ENCODE measurements at regions not wholly inside any gene's neighbourhood (a gene's known extent, or its start where the extent isn't known, plus 50 kb on each side); places are given as distances from the start of the nearest gene placed in this dataset.
A peak's percentile ranks its signal among the peaks of the same experiment; 100 is the strongest.

DNA sequence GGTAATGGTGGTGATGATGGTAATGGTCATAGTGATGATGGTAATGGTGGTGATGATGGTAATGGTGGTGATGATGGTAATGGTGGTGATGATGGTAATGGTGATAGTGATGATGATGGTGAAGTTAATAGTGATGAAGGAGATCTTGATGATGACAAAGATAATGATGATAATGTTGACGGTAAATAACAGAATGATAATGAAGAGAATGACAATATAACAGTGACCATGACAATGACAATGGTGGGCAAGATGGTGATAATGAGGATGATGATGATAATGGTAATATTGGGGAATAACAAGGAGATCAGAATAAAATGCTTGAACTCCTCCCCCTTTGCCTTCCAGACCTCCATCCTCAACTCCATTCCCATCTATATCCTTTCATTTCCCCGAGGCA is 233.3 kb upstream of the SFSWAP start:
- no peak for DNase-seq
- no peak for ATAC-seq
- CTCF ChIA-PET, result no interaction called here
- Mint-ChIP-seq H3K4me3 (no peak overlapping the region), H3K27me3 (no peaks in the 10 kb centered on the region), H3K27ac (no peak overlapping the region), H3K9me3 (ENCODE audit: low read depth) (no peaks in the 10 kb centered on the region), H3K36me3 (no peaks in the 10 kb centered on the region), H3K4me1 (peaks cover 4% of the 10 kb centered on the region)

DNA sequence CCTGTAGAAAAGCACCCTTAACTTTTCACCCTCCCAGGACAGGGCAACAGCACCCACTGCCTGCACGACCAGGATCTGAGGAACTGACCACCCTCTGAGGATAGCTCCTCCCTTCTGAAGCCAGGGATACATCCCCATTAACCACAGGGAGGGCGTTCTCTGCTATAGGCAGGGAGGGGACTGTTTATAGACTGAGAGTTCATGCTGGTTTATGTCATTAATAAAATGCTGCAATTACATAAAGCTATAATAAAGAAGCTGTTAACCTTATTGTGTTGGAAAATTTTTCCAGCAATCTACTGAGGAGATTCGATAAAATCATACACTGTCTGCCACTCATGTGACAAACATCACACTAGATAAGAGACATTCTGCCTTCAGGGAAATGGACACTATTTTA is 232.4 kb upstream of the SFSWAP start:
- no peak for DNase-seq
- no peaks in the 10 kb centered on the region for H3K27me3 Mint-ChIP-seq
- H3K4me3 Mint-ChIP-seq, result no peak overlapping the region
- no peak overlapping the region for H3K27ac Mint-ChIP-seq
- ATAC-seq, result no peak
- CTCF ChIA-PET, result no interaction called here
- no peaks in the 10 kb centered on the region for H3K36me3 Mint-ChIP-seq
- no peaks in the 10 kb centered on the region for H3K9me3 Mint-ChIP-seq (ENCODE audit: low read depth)
- H3K4me1 Mint-ChIP-seq, result peaks cover 4% of the 10 kb centered on the region

DNA sequence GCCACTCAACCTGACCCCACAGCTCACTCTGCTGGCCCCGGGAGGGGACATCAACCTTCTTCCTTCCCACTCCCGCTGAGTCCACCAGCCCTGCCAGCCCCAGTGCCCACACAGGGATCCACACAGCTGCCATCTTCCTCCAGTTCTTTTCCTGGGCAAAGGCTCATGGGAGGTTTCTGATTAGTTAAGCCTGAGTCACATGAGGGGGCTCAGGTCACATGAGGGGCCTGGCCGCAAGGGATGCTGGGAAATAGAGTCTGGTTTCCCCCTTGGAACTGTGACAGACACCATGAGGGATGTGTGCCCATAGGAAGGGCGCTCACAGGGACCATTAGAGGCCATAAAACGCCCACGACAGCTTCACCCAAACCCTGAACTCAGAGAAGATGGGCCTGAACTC is 228.7 kb upstream of the SFSWAP start:
- Mint-ChIP-seq H3K36me3 (no peaks in the 10 kb centered on the region), H3K27me3 (peaks cover 2% of the 10 kb centered on the region), H3K9me3 (ENCODE audit: low read depth) (no peaks in the 10 kb centered on the region), H3K27ac (no peak overlapping the region), H3K4me3 (no peak overlapping the region), H3K4me1 (no peaks in the 10 kb centered on the region)
- CTCF ChIA-PET, result no interaction called here
- DNase-seq (no peak), ATAC-seq (no peak)

DNA sequence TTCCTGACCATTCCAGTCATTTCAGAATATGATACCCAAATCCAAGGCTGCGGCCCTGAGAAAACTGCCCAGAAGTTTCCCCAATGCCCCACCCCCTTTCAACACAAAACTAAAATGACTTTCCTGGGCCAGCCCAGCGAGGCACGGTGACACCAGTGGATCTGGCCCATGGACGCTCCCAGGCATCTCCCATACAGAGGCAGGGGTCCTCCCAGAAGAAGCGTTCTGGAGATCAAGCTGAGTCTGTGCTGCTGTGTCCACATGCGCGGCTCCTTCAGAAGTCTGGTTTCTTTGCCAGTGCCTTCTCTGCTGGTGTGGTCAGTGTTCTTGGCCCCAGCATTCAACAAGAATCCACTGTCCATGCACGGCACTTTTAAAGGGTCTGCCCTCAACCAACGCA is 228.2 kb upstream of the SFSWAP start:
- no peak for DNase-seq
- ATAC-seq, result no peak
- H3K4me3 Mint-ChIP-seq, result no peak overlapping the region
- CTCF ChIA-PET, result no interaction called here
- no peaks in the 10 kb centered on the region for H3K36me3 Mint-ChIP-seq
- no peak overlapping the region for H3K27ac Mint-ChIP-seq
- H3K4me1 Mint-ChIP-seq, result no peaks in the 10 kb centered on the region
- H3K27me3 Mint-ChIP-seq, result peaks cover 4% of the 10 kb centered on the region
- H3K9me3 Mint-ChIP-seq (ENCODE audit: low read depth), result no peaks in the 10 kb centered on the region

DNA sequence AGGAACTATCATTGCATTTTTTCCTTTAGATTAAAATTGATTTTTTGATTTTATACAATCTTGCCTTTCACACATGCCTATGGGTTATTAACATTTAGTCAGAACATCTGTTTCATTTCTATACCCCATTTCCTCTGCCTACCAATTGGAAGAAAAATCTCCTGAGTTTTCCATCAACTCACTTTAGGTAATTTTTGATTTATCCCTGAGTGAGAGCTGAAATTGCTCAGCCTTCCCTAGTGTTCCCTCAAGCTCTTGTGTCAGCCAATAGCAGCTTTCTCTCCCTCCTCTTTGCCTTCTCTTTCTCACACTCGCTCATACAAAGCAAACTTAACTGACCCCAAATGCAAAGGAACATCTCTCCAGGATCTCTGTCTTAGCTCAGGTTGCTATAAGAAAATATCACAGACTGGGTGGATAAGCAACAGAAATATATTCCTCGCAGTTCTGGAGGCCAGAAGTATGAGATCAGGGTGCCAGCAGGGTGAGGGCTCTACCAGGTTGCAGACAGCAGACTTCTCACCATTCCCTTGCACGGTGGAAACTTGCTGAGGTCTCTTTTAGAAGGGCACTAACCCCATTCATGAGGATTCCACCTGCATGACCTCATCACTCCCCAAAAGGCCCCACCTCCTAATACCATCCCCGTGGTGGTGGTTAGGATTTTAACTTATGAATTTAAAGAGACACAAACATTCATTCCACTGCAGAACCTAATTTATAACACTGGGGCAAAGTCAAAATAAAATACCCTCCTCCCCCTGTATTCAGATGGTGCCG is 224.2 kb upstream of the SFSWAP start:
- H3K36me3 Mint-ChIP-seq, result no peaks in the 10 kb centered on the region
- DNase-seq (no peak), ATAC-seq (no peak)
- CTCF ChIA-PET, result no interaction called here
- H3K4me3 Mint-ChIP-seq, result no peak overlapping the region
- no peaks in the 10 kb centered on the region for H3K9me3 Mint-ChIP-seq (ENCODE audit: low read depth)
- no peaks in the 10 kb centered on the region for H3K4me1 Mint-ChIP-seq
- peaks cover 4% of the 10 kb centered on the region for H3K27me3 Mint-ChIP-seq
- H3K27ac Mint-ChIP-seq, result no peak overlapping the region

DNA sequence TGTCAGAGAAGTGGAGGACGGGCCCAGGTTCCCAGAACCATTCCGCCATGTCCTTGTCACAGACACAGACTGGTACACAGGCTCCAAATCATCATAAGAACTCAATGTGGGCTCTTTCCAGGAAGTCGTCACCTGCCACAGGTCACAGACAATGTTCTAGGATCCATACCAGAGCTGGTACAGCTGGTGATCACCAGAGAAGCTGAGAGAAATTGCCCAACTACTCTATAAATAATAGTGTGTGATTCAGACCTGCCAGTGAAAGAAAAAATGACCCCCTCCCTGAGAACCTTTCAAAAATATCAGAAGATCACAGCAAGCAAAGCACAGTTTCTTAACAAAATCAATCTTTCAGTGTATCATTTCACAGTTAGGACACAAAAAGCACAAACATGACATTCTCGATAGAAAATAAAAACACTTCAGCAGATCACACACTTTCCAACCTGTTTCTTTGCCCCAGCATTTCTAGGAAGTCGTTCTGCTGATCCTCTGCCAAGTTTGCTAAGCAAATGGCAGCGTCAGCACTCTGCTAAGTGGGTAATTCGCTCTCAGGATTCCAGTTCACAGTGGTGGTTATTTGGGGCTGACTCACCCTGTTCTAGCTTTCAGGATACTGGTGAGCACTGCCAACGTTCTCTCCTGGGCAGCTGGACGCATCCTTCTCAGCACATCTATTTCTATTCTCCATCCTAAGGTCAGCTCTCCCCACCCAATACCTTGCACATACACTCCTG is 223.3 kb upstream of the SFSWAP start:
- CTCF ChIA-PET, result no interaction called here
- Mint-ChIP-seq H3K9me3 (ENCODE audit: low read depth) (no peaks in the 10 kb centered on the region), H3K4me1 (no peaks in the 10 kb centered on the region), H3K4me3 (no peak overlapping the region), H3K27ac (no peak overlapping the region), H3K36me3 (no peaks in the 10 kb centered on the region), H3K27me3 (peaks cover 4% of the 10 kb centered on the region)
- no peak for DNase-seq
- no peak for ATAC-seq

DNA sequence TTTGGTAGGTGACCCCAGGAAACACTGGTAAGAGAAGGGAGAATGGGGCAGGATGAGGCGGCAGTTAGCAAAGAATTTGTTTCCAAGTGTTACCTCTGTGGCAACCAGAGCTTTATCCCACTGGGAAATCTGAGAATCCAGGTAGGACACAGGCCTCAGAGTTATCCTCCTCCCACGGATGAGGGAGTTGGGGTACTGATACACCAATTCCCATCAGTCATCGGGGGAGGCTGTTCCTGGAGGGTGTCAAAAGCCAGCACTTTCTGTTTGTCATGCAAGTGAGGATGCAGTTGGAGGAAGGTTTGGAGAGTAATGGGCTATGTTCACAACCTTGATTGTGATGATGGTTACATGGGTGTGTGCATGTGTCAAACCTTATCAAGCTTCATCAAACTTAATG is 221.2 kb upstream of the SFSWAP start:
- no peaks in the 10 kb centered on the region for H3K9me3 Mint-ChIP-seq (ENCODE audit: low read depth)
- H3K27ac Mint-ChIP-seq, result no peak overlapping the region
- no peaks in the 10 kb centered on the region for H3K36me3 Mint-ChIP-seq
- no peak for ATAC-seq
- DNase-seq, result no peak
- no peaks in the 10 kb centered on the region for H3K4me1 Mint-ChIP-seq
- peaks cover 4% of the 10 kb centered on the region for H3K27me3 Mint-ChIP-seq
- CTCF ChIA-PET, result no interaction called here
- no peak overlapping the region for H3K4me3 Mint-ChIP-seq

DNA sequence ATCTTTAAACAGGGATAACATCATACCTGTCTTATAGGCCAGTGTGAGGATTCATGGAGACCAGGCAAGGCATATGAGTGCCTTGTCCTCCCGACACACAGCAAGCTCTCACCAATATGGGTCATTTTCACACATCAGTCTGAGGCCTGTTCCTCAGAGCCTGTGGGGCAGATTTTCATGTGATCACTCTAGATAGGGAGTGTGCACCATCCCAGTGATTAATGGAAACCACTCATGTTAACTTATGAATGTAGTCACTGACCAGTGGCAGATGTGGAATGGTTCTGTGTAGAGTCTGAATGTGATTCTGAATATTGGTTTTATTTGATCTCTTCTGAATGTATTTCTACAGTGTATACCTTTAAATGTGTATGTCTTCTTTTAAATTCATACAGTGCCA is 219.7 kb upstream of the SFSWAP start:
- H3K36me3 Mint-ChIP-seq, result no peaks in the 10 kb centered on the region
- no peak overlapping the region for H3K4me3 Mint-ChIP-seq
- no peak for ATAC-seq
- H3K4me1 Mint-ChIP-seq, result no peaks in the 10 kb centered on the region
- CTCF ChIA-PET, result no interaction called here
- no peak overlapping the region for H3K27ac Mint-ChIP-seq
- no peak for DNase-seq
- peaks cover 8% of the 10 kb centered on the region for H3K27me3 Mint-ChIP-seq
- no peaks in the 10 kb centered on the region for H3K9me3 Mint-ChIP-seq (ENCODE audit: low read depth)

DNA sequence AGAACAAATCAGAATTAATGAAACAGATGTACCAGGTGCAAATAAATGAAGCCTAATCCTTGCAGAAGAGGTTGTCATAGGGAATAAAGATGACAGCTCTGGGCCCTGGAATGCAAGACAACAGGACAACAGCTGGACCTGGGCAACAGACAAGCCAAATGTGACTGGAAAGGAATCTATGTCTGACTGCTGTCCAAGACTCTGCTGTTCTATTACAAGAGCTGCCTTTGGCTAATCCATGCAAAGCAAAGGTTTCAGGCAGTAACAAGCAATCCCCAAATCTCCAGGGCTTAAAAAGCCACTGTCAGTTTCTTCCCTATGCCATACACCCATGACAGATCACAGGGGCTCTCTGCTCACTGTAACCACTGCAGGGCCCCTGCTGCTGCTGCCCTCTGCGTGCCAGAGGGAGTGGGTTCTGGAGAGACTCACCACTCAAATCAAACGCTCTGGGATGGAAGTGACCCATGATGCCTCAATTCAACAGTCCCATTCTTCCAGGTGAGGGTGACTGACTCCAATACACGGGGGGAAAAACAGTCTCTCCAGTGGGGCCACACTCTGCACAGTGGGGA is 218.9 kb upstream of the SFSWAP start:
- no peaks in the 10 kb centered on the region for H3K36me3 Mint-ChIP-seq
- DNase-seq (no peak), ATAC-seq (no peak)
- no peak overlapping the region for H3K4me3 Mint-ChIP-seq
- peaks cover 7% of the 10 kb centered on the region for H3K27me3 Mint-ChIP-seq
- H3K9me3 Mint-ChIP-seq (ENCODE audit: low read depth), result no peaks in the 10 kb centered on the region
- CTCF ChIA-PET, result no interaction called here
- H3K4me1 Mint-ChIP-seq, result no peaks in the 10 kb centered on the region
- no peak overlapping the region for H3K27ac Mint-ChIP-seq

DNA sequence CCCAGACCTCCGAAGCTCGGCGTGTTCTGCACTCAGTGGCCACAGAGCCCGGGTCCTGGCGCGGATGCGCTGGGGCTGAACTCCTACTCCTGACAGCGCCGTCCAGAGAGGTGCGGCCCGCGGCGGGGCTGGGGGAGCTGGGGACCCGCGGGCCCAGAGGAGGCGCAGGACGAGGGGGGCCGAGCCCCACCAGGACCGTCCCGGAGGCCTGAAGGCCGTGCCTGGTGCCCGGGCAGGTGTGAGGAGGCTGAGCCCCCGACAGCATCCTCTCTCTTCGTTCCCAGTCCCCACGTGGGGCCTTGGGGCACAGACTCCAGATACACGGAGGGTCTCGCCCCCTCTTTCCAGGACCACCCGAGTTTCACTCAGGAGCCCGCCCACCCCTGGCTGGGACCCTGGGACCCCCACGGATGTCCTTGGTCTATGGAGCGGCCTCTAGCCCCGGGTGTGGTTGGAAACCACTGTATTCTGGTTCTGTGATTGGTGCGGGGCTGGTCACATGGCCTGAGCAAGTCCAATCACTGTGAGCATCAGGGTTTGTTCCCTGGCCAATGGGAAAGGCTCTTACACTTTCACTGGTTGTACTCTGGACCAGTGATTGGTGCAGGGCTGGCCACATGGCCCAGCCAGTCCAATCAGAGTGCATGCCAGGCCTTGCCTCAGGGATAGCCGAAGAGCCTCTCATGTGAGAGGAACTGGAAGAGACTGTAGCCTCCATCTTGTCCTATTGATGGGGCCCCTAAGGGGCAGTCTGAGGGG is 217.6 kb upstream of the SFSWAP start:
- H3K4me1 Mint-ChIP-seq, result no peaks in the 10 kb centered on the region
- DNase-seq (peak; percentile 9), ATAC-seq (no peak)
- H3K4me3 Mint-ChIP-seq, result no peak overlapping the region
- peaks cover 8% of the 10 kb centered on the region for H3K27me3 Mint-ChIP-seq
- no peaks in the 10 kb centered on the region for H3K36me3 Mint-ChIP-seq
- H3K27ac Mint-ChIP-seq, result no peak overlapping the region
- CTCF ChIA-PET, result no interaction called here
- no peaks in the 10 kb centered on the region for H3K9me3 Mint-ChIP-seq (ENCODE audit: low read depth)

DNA sequence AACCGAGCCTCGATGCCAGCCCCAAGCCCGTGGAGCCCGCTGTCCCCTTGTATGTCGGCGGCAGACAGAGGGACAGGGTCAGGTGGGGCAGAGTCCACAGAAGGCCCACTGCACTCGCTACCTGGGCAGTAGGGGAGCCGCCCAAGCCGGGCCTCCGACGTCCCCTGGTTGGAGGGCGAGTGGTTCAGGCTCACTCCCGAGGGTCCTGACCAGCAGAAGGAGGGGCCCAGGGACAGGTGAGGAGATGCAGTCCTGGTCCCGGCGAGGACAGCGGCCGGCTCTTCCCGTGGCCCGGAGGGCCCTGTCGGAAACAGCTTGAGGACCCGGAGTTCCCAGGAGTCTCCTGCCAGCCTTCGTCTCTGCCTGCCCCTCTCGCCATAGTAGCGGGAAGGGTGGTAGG is 216.7 kb upstream of the SFSWAP start:
- H3K36me3 Mint-ChIP-seq, result no peaks in the 10 kb centered on the region
- H3K4me1 Mint-ChIP-seq, result peaks cover 1% of the 10 kb centered on the region
- peak; percentile 27 for DNase-seq
- H3K4me3 Mint-ChIP-seq, result no peak overlapping the region
- CTCF ChIA-PET, result no interaction called here
- peaks cover 8% of the 10 kb centered on the region for H3K27me3 Mint-ChIP-seq
- ATAC-seq, result no peak
- no peak overlapping the region for H3K27ac Mint-ChIP-seq
- no peaks in the 10 kb centered on the region for H3K9me3 Mint-ChIP-seq (ENCODE audit: low read depth)

DNA sequence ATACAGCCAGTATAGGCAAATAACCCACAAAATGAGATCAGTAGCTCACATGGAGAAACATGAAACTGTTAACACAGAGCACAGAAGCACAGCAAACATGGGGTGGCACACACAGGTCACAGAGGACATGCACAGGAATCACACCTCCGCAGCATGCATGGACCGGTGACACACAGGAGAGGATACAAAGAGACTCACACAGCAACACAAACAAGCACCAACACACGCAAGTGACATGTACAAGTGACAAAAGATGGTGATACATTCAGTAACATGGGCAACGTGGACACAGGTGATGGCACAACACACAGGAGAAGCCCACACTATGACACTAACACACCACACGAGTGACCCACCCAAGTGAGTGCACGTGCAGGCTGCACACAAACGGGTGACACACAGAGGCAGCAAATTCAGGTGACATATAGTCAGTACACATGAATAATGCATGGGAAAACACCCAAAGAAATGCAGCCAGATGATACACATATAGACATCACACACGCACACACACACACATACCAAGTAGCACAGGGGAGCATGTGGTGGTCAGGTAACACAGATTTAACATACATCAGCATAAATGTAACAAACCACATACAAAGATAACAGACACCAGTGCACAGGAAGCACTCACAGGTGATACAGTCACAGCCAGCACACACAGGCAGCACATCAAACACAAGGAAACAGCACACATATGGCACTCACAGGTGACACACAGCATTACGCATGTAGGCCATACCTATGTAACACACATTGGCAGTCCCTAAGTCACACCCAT is 216.0 kb upstream of the SFSWAP start:
- Mint-ChIP-seq H3K27ac (no peak overlapping the region), H3K4me1 (peaks cover 8% of the 10 kb centered on the region), H3K36me3 (no peaks in the 10 kb centered on the region), H3K9me3 (ENCODE audit: low read depth) (no peaks in the 10 kb centered on the region), H3K27me3 (peaks cover 8% of the 10 kb centered on the region), H3K4me3 (no peak overlapping the region)
- no peak for ATAC-seq
- CTCF ChIA-PET, result no interaction called here
- no peak for DNase-seq

DNA sequence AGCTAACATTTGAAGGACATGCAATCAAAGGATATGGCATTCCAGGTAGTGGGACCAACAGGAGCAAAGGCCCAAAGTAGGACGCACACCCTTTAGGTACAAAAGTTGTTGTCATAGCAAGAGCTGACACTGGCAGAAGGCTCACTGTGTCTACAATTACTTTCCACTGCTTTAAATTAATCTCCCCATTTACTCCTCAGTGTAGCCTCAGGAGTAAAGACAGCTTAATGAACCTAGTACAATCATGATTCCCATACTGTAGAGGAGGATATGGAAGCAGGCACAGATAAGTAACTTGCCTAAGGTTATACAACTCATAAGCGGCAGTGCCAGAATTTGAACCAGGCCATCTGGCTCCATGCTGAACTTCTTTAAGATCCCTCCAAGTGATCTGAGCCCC is 212.9 kb upstream of the SFSWAP start:
- Mint-ChIP-seq H3K4me1 (peaks cover 10% of the 10 kb centered on the region), H3K4me3 (no peak overlapping the region), H3K27ac (no peak overlapping the region), H3K27me3 (peaks cover 8% of the 10 kb centered on the region), H3K9me3 (ENCODE audit: low read depth) (no peaks in the 10 kb centered on the region), H3K36me3 (no peaks in the 10 kb centered on the region)
- CTCF ChIA-PET, result no interaction called here
- DNase-seq (no peak), ATAC-seq (no peak)
